ENCODE measurements at regions not wholly inside any gene's neighbourhood (a gene's known extent, or its start where the extent isn't known, plus 50 kb on each side); places are given as distances from the start of the nearest gene placed in this dataset.

DNA sequence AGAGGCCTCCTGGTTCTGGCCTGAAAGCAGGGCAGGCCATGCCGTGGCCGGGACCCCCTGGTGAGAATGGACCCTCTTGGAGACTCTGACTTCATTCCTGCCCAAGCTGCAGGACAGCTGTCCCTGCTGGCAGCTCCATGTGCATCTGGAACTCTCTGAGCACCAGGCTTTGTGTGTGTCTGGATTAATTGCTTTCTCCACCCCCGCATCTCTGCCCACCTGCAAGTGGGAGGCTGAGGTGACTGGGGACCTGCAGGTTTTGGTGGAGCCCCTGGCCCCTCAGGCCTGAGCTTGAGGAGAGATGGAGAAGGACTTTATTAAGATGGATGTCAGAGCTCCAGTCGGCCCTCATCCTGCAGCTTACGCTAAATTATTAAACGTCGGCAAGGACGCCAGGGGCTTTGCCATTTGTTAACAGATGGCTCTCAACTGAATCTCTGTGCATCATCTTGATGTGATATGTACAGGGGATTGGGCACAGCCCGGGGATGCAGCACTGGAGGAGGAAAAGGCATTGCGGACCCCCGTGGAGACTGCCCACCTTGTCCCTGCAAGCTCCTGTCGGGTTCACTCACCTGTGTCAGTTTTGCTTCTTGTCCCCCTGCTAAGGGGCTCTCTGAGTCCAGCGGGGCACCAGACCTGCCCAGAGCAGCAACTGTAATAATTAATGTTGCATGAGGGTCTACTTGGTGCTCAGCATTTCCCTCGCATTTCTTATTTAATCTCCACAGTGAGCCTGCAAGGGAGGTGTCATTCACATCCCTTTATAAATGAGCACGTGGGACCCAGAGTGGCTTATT, 154.1 kb upstream of the RPL38 start:
- TF ChIP-seq, protein P1, sequence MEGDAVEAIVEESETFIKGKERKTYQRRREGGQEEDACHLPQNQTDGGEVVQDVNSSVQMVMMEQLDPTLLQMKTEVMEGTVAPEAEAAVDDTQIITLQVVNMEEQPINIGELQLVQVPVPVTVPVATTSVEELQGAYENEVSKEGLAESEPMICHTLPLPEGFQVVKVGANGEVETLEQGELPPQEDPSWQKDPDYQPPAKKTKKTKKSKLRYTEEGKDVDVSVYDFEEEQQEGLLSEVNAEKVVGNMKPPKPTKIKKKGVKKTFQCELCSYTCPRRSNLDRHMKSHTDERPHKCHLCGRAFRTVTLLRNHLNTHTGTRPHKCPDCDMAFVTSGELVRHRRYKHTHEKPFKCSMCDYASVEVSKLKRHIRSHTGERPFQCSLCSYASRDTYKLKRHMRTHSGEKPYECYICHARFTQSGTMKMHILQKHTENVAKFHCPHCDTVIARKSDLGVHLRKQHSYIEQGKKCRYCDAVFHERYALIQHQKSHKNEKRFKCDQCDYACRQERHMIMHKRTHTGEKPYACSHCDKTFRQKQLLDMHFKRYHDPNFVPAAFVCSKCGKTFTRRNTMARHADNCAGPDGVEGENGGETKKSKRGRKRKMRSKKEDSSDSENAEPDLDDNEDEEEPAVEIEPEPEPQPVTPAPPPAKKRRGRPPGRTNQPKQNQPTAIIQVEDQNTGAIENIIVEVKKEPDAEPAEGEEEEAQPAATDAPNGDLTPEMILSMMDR (IDR thresholded peaks at IDR 0.05), result no peak
- TF ChIP-seq POLR2A (IDR thresholded peaks at IDR 0.05), result no peak

All from body of pancreas (tissue), 4 donors.